Fibroblast of lung (primary cell): ENCODE measurements at regions not wholly inside any gene's neighbourhood (a gene's known extent, or its start where the extent isn't known, plus 50 kb on each side); places are given as distances from the start of the nearest gene placed in this dataset.

Experiments
- EZH2 ChIP-seq: IDR thresholded peaks from 2 replicates; pipeline ENCODE4 v1.5.1; 2012; ENCODE audit warnings: low read length, control low read depth, mild to moderate bottlenecking; ENCODE audit errors: missing control alignments
- TF ChIP-seq, protein P1 (sequence below), 2 donors: IDR thresholded peaks in 1 of 2; conservative IDR thresholded peaks in 1 of 2; 1 replicate in 1 of 2; 2 replicates in 1 of 2; pipeline ENCODE4 v1.5.1; 2011 to 2012; ENCODE audit warnings: low read length in 2 of 2, control low read depth in 1 of 2, inconsistent platforms in 1 of 2, low read depth in 1 of 2, mild to moderate bottlenecking in 1 of 2

GRCh38 chr9:6160579-6160978, 55.0 kb upstream of the IL33 start:
- TF ChIP-seq, protein P1, sequence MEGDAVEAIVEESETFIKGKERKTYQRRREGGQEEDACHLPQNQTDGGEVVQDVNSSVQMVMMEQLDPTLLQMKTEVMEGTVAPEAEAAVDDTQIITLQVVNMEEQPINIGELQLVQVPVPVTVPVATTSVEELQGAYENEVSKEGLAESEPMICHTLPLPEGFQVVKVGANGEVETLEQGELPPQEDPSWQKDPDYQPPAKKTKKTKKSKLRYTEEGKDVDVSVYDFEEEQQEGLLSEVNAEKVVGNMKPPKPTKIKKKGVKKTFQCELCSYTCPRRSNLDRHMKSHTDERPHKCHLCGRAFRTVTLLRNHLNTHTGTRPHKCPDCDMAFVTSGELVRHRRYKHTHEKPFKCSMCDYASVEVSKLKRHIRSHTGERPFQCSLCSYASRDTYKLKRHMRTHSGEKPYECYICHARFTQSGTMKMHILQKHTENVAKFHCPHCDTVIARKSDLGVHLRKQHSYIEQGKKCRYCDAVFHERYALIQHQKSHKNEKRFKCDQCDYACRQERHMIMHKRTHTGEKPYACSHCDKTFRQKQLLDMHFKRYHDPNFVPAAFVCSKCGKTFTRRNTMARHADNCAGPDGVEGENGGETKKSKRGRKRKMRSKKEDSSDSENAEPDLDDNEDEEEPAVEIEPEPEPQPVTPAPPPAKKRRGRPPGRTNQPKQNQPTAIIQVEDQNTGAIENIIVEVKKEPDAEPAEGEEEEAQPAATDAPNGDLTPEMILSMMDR (conservative IDR thresholded peaks at IDR 0.05 in 1 of 2, IDR thresholded peaks at IDR 0.05 in 1 of 2; ENCODE audit: low read depth in 1 of 2, low read length in 2 of 2), result no peak
- TF ChIP-seq EZH2, result no peak
